Liver (tissue), 3 donors: ENCODE measurements at regions not wholly inside any gene's neighbourhood (a gene's known extent, or its start where the extent isn't known, plus 50 kb on each side); places are given as distances from the start of the nearest gene placed in this dataset.

Experiments
- EGR1 ChIP-seq, 2 donors: IDR thresholded peaks; 2 replicates each; pipeline ENCODE4 v1.6.1; 2016 to 2018; ENCODE audit warnings: antibody characterized with exemption in 2 of 2, low read depth in 2 of 2
- FOXA1 ChIP-seq: IDR thresholded peaks from 2 replicates; pipeline ENCODE4 v1.6.1; 2016; ENCODE audit warnings: antibody characterized with exemption
- HNF4G ChIP-seq: IDR thresholded peaks from 2 replicates; pipeline ENCODE4 v1.6.1; 2016; ENCODE audit warnings: antibody characterized with exemption
- JUND ChIP-seq, 2 donors: IDR thresholded peaks; 2 replicates each; pipeline ENCODE4 v1.6.1; 2016; ENCODE audit warnings: antibody characterized with exemption in 2 of 2
- RAD21 ChIP-seq, 2 donors: IDR thresholded peaks; 2 replicates each; pipeline ENCODE4 v1.6.1; 2016; ENCODE audit warnings: antibody characterized with exemption in 2 of 2, mild to moderate bottlenecking in 2 of 2
- SP1 ChIP-seq: IDR thresholded peaks from 2 replicates; pipeline ENCODE4 v1.6.1; 2018; ENCODE audit warnings: antibody characterized with exemption, mild to moderate bottlenecking
- TAF1 ChIP-seq: conservative IDR thresholded peaks from 2 replicates; pipeline ENCODE4 v1.6.1; 2016; ENCODE audit warnings: antibody characterized with exemption, mild to moderate bottlenecking
- YY1 ChIP-seq: IDR thresholded peaks from 2 replicates; pipeline ENCODE4 v1.6.1; 2016; ENCODE audit warnings: antibody characterized with exemption, mild to moderate bottlenecking
- TF ChIP-seq, protein P1 (sequence below): fragments of 150-350 bp; IDR thresholded peaks from 2 replicates; pipeline ENCODE4 v1.5.1; 2017; ENCODE audit warnings: improper control_type of control experiment, low read depth, low read length; ENCODE audit not compliant: missing input control
- TF ChIP-seq, protein P2 (sequence below): IDR thresholded peaks from 2 replicates; pipeline ENCODE4 v1.6.1; 2016; ENCODE audit warnings: antibody characterized with exemption, mild to moderate bottlenecking
- TF ChIP-seq, protein P3 (sequence below): IDR thresholded peaks from 2 replicates; pipeline ENCODE4 v1.6.1; 2016; ENCODE audit warnings: antibody characterized with exemption
- TF ChIP-seq, protein P4 (sequence below): IDR thresholded peaks from 2 replicates; pipeline ENCODE4 v1.6.1; 2016; ENCODE audit warnings: antibody characterized with exemption
- TF ChIP-seq, protein P5 (sequence below): IDR thresholded peaks from 2 replicates; pipeline ENCODE4 v1.6.1; 2016; ENCODE audit warnings: antibody characterized with exemption
- donor health status: healthy.
- donor health status: healthy.

DNA sequence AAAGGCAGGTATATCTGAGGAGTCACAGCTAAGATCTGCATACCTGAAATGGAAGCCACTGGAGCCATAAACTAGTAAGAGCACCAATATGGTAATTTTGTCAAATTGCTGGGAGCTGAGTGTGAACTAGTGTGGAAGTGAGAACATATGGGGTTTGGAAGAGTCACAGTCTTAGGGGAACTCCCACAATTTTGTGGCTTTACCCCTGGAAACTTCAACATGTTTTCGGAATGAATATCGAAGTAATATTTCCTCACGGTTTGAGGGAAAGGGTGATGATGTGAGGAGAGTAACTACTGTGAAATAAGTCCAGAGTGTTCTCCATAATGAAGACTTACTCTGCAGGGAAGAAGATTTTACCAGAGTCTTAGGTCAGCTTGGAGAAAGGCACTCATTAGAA lies 565.9 kb downstream of the RIT2 start:
- TF ChIP-seq, protein P1, sequence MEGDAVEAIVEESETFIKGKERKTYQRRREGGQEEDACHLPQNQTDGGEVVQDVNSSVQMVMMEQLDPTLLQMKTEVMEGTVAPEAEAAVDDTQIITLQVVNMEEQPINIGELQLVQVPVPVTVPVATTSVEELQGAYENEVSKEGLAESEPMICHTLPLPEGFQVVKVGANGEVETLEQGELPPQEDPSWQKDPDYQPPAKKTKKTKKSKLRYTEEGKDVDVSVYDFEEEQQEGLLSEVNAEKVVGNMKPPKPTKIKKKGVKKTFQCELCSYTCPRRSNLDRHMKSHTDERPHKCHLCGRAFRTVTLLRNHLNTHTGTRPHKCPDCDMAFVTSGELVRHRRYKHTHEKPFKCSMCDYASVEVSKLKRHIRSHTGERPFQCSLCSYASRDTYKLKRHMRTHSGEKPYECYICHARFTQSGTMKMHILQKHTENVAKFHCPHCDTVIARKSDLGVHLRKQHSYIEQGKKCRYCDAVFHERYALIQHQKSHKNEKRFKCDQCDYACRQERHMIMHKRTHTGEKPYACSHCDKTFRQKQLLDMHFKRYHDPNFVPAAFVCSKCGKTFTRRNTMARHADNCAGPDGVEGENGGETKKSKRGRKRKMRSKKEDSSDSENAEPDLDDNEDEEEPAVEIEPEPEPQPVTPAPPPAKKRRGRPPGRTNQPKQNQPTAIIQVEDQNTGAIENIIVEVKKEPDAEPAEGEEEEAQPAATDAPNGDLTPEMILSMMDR: no peak
- TF ChIP-seq EGR1 (IDR thresholded peaks at IDR 0.05; ENCODE audit: low read depth in 2 of 2) (no peak), RAD21 (IDR thresholded peaks at IDR 0.05) (no peak), JUND (IDR thresholded peaks at IDR 0.05) (no peak), FOXA1 (no peak), TAF1 (no peak), YY1 (no peak), SP1 (no peak), HNF4G (no peak)
- TF ChIP-seq, protein P2, sequence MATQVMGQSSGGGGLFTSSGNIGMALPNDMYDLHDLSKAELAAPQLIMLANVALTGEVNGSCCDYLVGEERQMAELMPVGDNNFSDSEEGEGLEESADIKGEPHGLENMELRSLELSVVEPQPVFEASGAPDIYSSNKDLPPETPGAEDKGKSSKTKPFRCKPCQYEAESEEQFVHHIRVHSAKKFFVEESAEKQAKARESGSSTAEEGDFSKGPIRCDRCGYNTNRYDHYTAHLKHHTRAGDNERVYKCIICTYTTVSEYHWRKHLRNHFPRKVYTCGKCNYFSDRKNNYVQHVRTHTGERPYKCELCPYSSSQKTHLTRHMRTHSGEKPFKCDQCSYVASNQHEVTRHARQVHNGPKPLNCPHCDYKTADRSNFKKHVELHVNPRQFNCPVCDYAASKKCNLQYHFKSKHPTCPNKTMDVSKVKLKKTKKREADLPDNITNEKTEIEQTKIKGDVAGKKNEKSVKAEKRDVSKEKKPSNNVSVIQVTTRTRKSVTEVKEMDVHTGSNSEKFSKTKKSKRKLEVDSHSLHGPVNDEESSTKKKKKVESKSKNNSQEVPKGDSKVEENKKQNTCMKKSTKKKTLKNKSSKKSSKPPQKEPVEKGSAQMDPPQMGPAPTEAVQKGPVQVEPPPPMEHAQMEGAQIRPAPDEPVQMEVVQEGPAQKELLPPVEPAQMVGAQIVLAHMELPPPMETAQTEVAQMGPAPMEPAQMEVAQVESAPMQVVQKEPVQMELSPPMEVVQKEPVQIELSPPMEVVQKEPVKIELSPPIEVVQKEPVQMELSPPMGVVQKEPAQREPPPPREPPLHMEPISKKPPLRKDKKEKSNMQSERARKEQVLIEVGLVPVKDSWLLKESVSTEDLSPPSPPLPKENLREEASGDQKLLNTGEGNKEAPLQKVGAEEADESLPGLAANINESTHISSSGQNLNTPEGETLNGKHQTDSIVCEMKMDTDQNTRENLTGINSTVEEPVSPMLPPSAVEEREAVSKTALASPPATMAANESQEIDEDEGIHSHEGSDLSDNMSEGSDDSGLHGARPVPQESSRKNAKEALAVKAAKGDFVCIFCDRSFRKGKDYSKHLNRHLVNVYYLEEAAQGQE: no peak
- TF ChIP-seq, protein P3, sequence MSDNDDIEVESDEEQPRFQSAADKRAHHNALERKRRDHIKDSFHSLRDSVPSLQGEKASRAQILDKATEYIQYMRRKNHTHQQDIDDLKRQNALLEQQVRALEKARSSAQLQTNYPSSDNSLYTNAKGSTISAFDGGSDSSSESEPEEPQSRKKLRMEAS: no peak
- TF ChIP-seq, protein P4, sequence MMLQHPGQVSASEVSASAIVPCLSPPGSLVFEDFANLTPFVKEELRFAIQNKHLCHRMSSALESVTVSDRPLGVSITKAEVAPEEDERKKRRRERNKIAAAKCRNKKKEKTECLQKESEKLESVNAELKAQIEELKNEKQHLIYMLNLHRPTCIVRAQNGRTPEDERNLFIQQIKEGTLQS: no peak
- TF ChIP-seq, protein P5, sequence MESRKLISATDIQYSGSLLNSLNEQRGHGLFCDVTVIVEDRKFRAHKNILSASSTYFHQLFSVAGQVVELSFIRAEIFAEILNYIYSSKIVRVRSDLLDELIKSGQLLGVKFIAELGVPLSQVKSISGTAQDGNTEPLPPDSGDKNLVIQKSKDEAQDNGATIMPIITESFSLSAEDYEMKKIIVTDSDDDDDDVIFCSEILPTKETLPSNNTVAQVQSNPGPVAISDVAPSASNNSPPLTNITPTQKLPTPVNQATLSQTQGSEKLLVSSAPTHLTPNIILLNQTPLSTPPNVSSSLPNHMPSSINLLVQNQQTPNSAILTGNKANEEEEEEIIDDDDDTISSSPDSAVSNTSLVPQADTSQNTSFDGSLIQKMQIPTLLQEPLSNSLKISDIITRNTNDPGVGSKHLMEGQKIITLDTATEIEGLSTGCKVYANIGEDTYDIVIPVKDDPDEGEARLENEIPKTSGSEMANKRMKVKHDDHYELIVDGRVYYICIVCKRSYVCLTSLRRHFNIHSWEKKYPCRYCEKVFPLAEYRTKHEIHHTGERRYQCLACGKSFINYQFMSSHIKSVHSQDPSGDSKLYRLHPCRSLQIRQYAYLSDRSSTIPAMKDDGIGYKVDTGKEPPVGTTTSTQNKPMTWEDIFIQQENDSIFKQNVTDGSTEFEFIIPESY: no peak
